NCI-H345 treated with DMSO at 0.1 percent for 48 hours (cell line): ENCODE measurements at regions not wholly inside any gene's neighbourhood (a gene's known extent, or its start where the extent isn't known, plus 50 kb on each side); places are given as distances from the start of the nearest gene placed in this dataset.

Experiments
- DNase-seq: peaks from one replicate; lab custom pipeline; 2025; ENCODE audit not compliant: unreplicated experiment; lab: John Stamatoyannopoulos, UW

- DNase-seq: no peak
Observed at GRCh38 chr3:72109327-72110259, 324.6 kb upstream of the PROK2 start.

DNA sequence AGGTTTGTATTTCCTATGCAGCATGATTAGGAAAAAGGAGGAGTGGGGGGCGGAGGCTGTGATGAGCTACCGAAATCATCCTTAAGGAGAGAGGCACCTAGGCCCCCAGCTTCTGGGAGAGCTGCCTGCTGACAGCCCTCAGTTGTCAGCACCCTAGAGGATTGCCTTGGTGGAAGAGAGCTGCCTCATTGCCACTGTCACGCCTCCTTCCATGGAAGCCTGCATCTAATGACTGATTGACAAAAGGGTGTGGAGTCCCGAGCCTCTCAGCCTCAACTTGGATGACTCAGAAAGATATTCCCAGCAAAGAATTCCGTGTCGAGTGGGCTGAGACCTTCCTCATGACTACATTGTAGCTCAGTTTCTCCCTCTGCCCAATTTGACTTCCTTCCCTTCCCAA lies 320.4 kb upstream of the PROK2 start:
- no peak for DNase-seq

DNA sequence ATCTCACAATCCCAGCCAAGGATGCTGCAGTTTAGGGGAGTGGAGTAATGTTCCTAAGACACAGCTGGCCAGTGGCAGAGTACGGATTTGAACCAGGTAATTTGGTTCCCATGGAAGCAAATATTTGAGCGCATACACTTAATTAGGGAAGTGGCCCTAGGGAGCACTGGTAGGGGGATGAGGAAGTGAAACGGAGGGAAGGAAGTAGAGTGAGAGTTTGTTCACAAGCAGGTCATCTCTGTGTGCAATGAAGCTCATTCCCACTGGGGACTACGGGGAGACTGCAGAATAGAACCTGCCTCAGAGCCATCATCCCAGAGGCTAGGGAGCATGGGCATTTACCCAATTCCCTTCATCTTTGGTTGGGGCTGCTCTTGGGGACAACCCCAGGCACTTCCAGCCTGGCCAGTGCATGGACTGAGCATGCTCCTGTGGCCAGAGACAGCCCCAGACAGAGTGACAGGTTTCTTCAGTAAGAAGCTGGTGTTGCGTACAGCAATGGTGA lies 317.2 kb upstream of the PROK2 start:
- no peak for DNase-seq

GRCh38 chr3:72101494-72101893 lies 316.5 kb upstream of the PROK2 start:
- no peak for DNase-seq

- peak; percentile 27 for DNase-seq
Observed at GRCh38 chr3:72100601-72101187, 315.7 kb upstream of the PROK2 start.

- no peak for DNase-seq
Observed at GRCh38 chr3:72100080-72100511, 315.1 kb upstream of the PROK2 start.

DNA sequence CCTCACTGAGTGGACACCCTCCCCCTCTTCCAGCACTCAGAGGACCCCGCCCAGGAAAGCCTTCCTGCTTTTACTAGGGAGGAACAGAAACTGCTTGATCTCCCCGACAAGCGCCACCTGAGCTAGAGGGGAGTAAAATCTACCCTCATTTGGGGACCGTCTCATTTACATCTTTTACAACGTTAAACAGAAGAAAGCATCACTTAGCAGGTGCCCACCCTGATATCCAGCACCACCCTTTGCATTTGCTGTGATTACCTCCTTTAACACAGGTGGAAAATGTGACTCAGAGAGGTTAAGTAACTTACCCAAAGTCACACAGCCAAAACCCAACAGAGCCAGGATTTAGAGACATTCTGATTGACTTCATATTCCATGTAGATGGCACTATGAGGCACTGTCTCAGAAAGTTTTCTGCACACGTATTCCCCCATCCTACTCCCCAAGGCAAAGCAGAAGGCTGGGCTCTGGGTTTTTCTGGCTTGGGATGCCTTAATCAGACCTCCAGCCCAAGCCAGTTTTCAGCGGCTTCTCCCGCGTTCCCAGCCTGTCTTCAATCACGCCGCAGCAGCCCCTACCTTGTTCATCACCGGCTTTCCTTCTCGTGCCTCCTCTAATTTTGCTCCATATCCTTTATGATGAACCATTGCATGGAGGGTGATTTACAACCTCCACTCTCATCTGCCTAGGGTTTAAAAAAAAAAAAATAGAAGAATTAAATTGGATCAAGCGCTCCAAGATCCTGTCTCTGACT lies 314.6 kb upstream of the PROK2 start:
- DNase-seq: no peak

- no peak for DNase-seq
Observed at GRCh38 chr3:72097053-72097452, 312.1 kb upstream of the PROK2 start.

DNA sequence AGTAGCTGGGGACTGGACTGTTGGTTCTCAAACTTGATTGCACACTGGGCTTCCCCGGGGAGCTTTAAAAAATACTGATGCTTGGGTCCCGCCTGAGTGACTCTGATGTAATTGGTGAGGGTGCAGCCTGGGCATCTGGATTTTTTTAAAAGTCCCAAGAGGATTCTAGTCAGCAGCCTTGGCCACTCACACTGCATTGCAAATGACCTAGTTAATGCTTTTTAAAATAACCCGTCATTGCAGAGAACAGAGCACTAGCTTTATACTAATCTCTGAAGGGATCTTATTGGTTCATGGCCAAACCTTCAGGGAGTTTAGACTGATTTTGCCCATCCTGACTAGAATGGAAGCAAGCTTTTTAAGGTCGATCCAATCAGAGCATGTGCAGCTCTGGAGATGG lies 310.6 kb upstream of the PROK2 start:
- no peak for DNase-seq

- DNase-seq: no peak
Observed at GRCh38 chr3:72093992-72094334, 309.0 kb upstream of the PROK2 start.

GRCh38 chr3:72093270-72093991 lies 308.5 kb upstream of the PROK2 start:
- DNase-seq: no peak

DNA sequence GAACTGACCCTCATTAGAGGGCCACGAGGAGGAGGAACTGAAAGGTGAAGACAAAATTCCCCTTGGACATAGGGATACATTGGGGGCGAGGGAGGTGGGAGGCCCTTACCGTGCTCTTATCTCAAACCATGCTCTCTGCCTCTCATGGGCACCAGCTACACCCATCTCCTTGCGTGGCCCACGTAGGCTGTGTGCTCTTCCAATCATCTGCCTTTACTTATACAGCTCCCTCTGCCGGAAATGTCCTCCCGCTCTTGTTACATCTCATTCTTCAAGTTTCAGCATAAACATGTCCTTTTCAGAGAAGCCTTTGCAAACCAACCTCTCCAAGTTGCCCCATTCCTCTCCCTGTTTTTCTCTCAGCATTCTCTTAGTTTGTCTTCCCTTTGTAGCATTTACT lies 307.8 kb upstream of the PROK2 start:
- no peak for DNase-seq

GRCh38 chr3:72088486-72089025 lies 303.6 kb upstream of the PROK2 start:
- no peak for DNase-seq

DNA sequence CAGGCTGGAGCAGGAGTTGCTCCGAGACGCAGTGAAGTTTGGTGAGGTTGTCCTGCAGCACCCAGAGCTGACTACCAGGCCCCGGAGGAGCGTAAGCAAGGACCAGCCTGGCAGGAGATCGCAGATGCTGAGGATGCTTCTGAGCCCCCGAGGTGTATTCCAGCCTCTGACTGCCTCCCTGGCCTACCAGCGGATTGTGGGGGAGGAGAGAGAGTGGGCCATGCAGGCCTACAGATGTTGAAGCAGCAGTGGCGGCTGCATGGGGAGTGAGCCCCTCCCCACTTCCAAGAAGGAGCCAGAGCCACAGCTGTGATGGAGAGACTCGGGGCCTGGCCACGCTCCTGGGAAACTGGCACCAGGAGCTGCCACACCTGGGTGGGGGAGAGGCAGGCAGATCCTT lies 302.5 kb upstream of the PROK2 start:
- DNase-seq: no peak

GRCh38 chr3:72086743-72087087 lies 301.8 kb upstream of the PROK2 start:
- DNase-seq: no peak

DNA sequence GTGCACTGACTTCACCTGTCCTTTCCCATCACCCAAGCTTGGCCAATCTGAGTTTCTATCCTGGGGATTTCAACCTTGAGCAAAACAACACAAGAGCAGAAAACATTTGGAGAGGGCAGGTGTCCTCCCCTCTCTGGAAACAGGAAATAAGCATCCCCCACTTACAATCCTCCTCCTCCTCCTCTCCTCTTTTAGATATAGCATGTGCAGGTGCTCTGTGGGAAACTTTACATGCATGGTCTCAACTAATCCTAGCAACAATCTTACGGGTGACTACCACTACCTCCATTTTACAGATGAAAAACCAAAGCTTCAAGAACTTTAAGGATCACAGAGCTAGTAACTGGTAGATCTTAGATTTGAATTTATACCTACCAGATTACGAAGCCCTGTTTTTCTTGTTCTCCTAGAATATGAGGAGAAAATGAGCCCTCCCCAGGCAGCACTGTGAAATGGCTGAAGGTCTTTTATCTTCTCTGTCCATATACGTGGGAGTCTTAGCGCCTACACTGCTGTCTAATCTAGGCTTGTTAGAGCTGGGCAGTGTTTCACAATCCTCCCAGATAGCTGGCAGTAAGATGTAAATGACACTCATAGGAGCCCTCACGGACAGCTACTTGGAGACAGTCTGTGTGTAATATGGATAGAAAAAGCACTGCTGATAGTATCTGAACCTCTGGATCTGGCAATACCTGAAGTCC lies 301.2 kb upstream of the PROK2 start:
- DNase-seq: no peak

DNA sequence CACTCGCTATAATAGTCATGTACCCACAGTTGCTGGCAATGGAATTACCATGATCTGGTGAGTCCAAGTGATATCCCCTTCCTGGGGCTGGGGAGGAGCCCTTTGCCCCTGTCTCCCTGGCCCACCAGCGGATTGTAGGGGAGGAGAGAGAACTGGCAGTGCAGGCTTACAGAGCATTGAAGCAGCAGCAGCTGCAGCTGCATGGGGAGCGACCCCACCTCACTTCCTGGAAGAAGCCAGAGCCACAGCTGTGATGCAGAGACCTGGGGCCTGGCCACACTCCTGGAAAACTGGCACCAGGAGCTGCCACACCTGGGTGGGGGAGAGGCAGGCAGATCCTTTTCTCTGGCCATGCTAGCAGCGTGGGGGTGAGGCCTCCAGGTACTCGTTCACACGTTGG lies 300.1 kb upstream of the PROK2 start:
- no peak for DNase-seq

DNA sequence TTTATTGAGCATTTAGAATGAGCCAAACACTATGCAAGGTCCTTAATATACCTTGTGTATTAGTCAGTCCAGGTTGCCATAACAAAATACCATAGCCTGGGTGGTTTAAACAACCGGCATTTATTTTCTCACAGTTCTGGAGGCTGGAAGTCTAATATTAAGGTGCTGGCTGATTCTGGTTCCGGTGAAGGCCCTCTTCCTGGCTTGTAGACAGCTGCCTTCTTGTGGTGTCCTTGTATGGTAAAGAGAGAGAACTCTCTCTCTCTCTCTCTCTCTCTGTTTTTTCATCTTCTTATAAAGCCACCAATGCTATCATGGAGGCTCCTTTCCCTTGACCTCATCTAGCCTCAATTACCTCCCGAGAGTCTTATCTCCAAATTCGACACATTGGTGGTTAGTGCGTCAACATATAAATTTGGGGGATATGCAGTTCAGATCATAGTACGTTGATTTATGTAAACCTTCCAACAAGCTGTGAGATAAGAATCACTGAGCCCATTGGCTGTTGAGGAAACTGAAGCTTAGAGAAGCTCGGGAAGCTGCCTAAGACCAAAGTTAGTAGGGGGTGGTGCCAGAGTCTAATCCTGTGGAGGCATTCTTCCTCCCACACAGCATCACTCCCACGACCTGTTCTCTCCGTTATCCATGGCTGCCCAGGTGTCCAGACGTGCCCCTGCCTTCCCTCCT lies 298.0 kb upstream of the PROK2 start:
- no peak for DNase-seq

GRCh38 chr3:72082186-72082715 lies 297.3 kb upstream of the PROK2 start:
- no peak for DNase-seq
